ENCODE measurements at regions not wholly inside any gene's neighbourhood (a gene's known extent, or its start where the extent isn't known, plus 50 kb on each side); places are given as distances from the start of the nearest gene placed in this dataset.

DNA sequence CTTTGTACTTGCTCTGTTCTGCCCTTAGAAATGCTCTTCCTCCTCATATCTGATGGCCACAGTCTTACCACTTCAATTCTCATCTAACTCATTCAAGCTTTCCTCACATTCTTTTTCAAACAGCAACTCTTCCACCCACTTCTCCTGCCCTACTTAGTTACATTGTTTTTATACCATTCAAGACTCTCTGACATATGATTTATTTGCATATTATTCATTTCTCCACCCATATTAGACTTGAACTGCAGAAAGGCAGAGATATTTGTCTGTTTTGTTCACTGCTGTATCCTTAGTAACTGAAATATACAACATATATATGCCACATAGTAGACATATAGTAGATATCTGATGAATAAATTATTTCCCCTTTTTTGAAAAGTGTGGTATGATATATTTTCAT lies 95.5 kb upstream of the DCN start:
- BruUV-seq (replicated peaks), result no TSS peak
- Histone ChIP-seq H3K4me1 (ENCODE audit: insufficient read depth, low read length, poor library complexity, severe bottlenecking) (no peaks in the 10 kb centered on the region), H3K27me3 (replicated peaks; ENCODE audit: insufficient read depth, low read depth, low read length, poor library complexity) (no peaks in the 10 kb centered on the region), H3K36me3 (ENCODE audit: insufficient read depth, low read length, poor library complexity, severe bottlenecking) (no peaks in the 10 kb centered on the region), H3K27ac (ENCODE audit: low read depth, low read length, poor library complexity, severe bottlenecking) (no peak overlapping the region), H3K9me3 (ENCODE audit: low read depth, low read length, poor library complexity, severe bottlenecking) (no peaks in the 10 kb centered on the region), H3K4me3 (ENCODE audit: low read depth, low read length, poor library complexity, severe bottlenecking) (no peak overlapping the region)
- no peak for DNase-seq (ENCODE audit: low spot score)
- intact Hi-C loops (cut with micrococcal nuclease; ENCODE audit: unreplicated experiment), result no loop called here
- TF ChIP-seq, protein P1, sequence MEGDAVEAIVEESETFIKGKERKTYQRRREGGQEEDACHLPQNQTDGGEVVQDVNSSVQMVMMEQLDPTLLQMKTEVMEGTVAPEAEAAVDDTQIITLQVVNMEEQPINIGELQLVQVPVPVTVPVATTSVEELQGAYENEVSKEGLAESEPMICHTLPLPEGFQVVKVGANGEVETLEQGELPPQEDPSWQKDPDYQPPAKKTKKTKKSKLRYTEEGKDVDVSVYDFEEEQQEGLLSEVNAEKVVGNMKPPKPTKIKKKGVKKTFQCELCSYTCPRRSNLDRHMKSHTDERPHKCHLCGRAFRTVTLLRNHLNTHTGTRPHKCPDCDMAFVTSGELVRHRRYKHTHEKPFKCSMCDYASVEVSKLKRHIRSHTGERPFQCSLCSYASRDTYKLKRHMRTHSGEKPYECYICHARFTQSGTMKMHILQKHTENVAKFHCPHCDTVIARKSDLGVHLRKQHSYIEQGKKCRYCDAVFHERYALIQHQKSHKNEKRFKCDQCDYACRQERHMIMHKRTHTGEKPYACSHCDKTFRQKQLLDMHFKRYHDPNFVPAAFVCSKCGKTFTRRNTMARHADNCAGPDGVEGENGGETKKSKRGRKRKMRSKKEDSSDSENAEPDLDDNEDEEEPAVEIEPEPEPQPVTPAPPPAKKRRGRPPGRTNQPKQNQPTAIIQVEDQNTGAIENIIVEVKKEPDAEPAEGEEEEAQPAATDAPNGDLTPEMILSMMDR (conservative IDR thresholded peaks at IDR 0.05; ENCODE audit: low read depth, low read length), result no peak
- no peak for TF ChIP-seq EZH2 (IDR thresholded peaks at IDR 0.05; ENCODE audit: borderline replicate concordance, low read depth, low read length, poor library complexity, severe bottlenecking)
- ChIA-PET CTCF (no interaction called here), POLR2A (ENCODE audit: low non-redundant PET) (no interaction called here)

DNA sequence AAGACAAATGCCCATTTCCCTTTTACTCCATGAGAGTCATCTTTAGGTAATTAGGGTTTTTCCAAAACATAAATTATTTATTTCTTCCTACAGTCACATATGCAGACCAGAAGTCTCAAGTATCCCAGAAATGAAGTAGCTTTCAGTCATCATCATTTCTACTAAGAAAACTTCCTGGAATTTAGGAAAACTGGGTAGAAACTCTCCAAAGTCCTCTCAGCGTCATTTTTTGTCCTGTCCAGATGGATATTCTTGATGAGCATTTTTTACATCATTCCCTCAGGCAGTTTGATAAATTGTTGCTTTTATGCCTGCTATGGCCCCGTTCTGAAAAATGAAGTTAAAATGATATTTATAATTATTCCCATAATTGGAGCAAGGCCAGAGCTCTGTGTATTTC lies 93.9 kb upstream of the DCN start:
- no peak overlapping the region for H3K27ac ChIP-seq (ENCODE audit: low read depth, low read length, poor library complexity, severe bottlenecking)
- H3K36me3 ChIP-seq (ENCODE audit: insufficient read depth, low read length, poor library complexity, severe bottlenecking), result no peaks in the 10 kb centered on the region
- no peaks in the 10 kb centered on the region for H3K9me3 ChIP-seq (ENCODE audit: low read depth, low read length, poor library complexity, severe bottlenecking)
- H3K4me3 ChIP-seq (ENCODE audit: low read depth, low read length, poor library complexity, severe bottlenecking), result no peak overlapping the region
- H3K27me3 ChIP-seq (replicated peaks; ENCODE audit: insufficient read depth, low read depth, low read length, poor library complexity), result no peaks in the 10 kb centered on the region
- no peak for DNase-seq (ENCODE audit: low spot score)
- POLR2A ChIA-PET (ENCODE audit: low non-redundant PET), result no interaction called here
- no TSS peak for BruUV-seq (replicated peaks)
- CTCF ChIA-PET, result no interaction called here
- intact Hi-C loops (cut with micrococcal nuclease; ENCODE audit: unreplicated experiment), result no loop called here
- no peak for TF ChIP-seq EZH2 (IDR thresholded peaks at IDR 0.05; ENCODE audit: borderline replicate concordance, low read depth, low read length, poor library complexity, severe bottlenecking)
- TF ChIP-seq, protein P1 (conservative IDR thresholded peaks at IDR 0.05; ENCODE audit: low read depth, low read length), result no peak
- H3K4me1 ChIP-seq (ENCODE audit: insufficient read depth, low read length, poor library complexity, severe bottlenecking), result no peaks in the 10 kb centered on the region

DNA sequence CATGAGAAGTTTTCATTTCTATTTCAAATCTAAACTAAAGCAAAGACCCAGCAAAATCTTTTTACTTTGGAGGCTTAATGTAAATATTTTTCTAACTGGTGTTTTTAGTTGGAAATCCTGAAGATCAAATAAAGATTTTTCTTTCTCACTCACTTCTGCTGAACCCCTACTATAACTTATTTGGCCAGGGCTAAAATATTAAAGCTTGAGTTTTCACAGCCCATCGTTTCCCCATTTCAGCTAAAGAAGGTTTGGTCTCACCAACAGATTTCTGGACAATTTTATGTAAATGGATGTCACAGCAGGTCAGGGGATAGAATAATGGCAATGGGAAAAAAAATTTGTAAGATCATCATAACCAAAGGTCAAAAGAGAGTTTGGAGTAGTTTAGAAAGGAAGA lies 92.7 kb upstream of the DCN start:
- no TSS peak for BruUV-seq (replicated peaks)
- CTCF ChIA-PET, result no interaction called here
- Histone ChIP-seq H3K4me3 (ENCODE audit: low read depth, low read length, poor library complexity, severe bottlenecking) (no peak overlapping the region), H3K27me3 (replicated peaks; ENCODE audit: insufficient read depth, low read depth, low read length, poor library complexity) (no peaks in the 10 kb centered on the region), H3K27ac (ENCODE audit: low read depth, low read length, poor library complexity, severe bottlenecking) (no peak overlapping the region), H3K4me1 (ENCODE audit: insufficient read depth, low read length, poor library complexity, severe bottlenecking) (no peaks in the 10 kb centered on the region), H3K9me3 (ENCODE audit: low read depth, low read length, poor library complexity, severe bottlenecking) (no peaks in the 10 kb centered on the region), H3K36me3 (ENCODE audit: insufficient read depth, low read length, poor library complexity, severe bottlenecking) (no peaks in the 10 kb centered on the region)
- TF ChIP-seq EZH2 (IDR thresholded peaks at IDR 0.05; ENCODE audit: borderline replicate concordance, low read depth, low read length, poor library complexity, severe bottlenecking), result no peak
- TF ChIP-seq, protein P1 (conservative IDR thresholded peaks at IDR 0.05; ENCODE audit: low read depth, low read length), result no peak
- intact Hi-C loops (cut with micrococcal nuclease; ENCODE audit: unreplicated experiment), result no loop called here
- no peak for DNase-seq (ENCODE audit: low spot score)
- POLR2A ChIA-PET (ENCODE audit: low non-redundant PET), result no interaction called here

Data from A673 (cell line).